ENCODE measurements at regions not wholly inside any gene's neighbourhood (a gene's known extent, or its start where the extent isn't known, plus 50 kb on each side); places are given as distances from the start of the nearest gene placed in this dataset.

DNA sequence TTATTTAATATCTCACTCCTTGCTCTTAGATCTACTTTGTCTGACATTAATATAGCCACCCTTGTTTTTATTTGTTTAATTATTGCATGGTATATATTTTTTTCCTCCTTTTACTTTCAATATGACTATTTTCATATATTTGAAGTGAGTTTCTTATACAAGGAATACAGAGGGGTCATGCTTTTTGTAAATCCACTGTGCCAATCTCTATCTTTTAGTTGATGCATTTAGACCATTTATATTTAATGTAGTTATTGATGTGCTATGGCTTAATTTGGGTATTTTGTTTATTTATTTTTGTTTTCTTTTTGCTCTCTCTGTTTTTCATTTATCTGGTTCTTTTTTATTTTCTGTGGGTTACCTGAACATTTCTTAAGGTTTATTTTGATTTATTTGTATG lies 750.6 kb downstream of the TMEM182 start:
- TF ChIP-seq, protein P1, sequence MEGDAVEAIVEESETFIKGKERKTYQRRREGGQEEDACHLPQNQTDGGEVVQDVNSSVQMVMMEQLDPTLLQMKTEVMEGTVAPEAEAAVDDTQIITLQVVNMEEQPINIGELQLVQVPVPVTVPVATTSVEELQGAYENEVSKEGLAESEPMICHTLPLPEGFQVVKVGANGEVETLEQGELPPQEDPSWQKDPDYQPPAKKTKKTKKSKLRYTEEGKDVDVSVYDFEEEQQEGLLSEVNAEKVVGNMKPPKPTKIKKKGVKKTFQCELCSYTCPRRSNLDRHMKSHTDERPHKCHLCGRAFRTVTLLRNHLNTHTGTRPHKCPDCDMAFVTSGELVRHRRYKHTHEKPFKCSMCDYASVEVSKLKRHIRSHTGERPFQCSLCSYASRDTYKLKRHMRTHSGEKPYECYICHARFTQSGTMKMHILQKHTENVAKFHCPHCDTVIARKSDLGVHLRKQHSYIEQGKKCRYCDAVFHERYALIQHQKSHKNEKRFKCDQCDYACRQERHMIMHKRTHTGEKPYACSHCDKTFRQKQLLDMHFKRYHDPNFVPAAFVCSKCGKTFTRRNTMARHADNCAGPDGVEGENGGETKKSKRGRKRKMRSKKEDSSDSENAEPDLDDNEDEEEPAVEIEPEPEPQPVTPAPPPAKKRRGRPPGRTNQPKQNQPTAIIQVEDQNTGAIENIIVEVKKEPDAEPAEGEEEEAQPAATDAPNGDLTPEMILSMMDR (conservative IDR thresholded peaks at IDR 0.05): no peak
- Mint-ChIP-seq H3K27me3 (ENCODE audit: low read depth) (no peaks in the 10 kb centered on the region), H3K4me1 (no peaks in the 10 kb centered on the region), H3K4me3 (no peak overlapping the region), H3K9me3 (peaks cover 3% of the 10 kb centered on the region), H3K27ac (ENCODE audit: unreplicated experiment) (no peak overlapping the region), H3K36me3 (ENCODE audit: low read depth) (no peaks in the 10 kb centered on the region)
- no peak for DNase-seq (ENCODE audit: low read depth, low spot score)

DNA sequence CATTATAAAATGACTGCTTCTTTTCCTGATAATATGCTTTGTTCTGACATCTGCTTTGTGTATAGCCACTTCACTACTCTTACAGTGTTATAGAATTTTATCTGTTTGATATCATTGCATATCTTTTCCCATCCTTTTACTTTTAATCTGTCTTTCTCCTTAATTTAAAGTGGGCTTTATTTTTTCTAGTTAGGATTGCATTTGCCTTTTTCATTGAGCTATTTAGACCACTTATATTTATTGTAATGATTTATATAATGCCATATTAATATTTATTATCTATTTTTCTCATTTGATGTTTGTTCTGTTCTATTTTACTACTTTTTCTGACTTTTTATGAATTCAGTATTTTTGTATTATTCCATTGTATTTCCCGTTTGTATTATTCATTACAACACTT lies 758.7 kb downstream of the TMEM182 start:
- no peaks in the 10 kb centered on the region for H3K36me3 Mint-ChIP-seq (ENCODE audit: low read depth)
- H3K4me3 Mint-ChIP-seq: no peak overlapping the region
- H3K27me3 Mint-ChIP-seq (ENCODE audit: low read depth): no peaks in the 10 kb centered on the region
- H3K9me3 Mint-ChIP-seq: peaks cover 2% of the 10 kb centered on the region
- TF ChIP-seq, protein P1 (conservative IDR thresholded peaks at IDR 0.05): no peak
- DNase-seq (ENCODE audit: low read depth, low spot score): no peak
- H3K4me1 Mint-ChIP-seq: peaks cover 12% of the 10 kb centered on the region
- no peak overlapping the region for H3K27ac Mint-ChIP-seq (ENCODE audit: unreplicated experiment)

DNA sequence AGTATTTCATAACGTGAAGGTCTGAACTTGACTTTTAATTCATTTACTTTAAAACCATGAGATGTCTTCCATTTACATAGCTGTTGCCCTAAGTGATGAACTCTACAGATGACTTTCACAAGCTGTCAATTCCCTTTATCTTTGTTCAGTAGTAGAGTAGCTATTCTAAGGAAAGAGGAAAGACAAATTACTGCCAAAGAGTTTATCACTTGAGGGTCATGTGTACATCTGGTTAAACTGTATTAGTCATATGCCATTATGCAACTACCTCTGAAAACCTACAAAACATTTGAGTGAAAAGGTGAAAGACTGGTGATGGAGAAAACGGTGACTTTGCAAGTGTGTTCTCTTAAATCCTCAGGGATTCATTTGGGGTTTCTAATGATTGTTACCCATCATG lies 763.9 kb downstream of the TMEM182 start:
- Mint-ChIP-seq H3K4me3 (no peak overlapping the region), H3K9me3 (peaks cover 2% of the 10 kb centered on the region), H3K4me1 (peaks cover 34% of the 10 kb centered on the region), H3K36me3 (ENCODE audit: low read depth) (no peaks in the 10 kb centered on the region), H3K27ac (ENCODE audit: unreplicated experiment) (no peak overlapping the region), H3K27me3 (ENCODE audit: low read depth) (no peaks in the 10 kb centered on the region)
- no peak for DNase-seq (ENCODE audit: low read depth, low spot score)
- TF ChIP-seq, protein P1 (conservative IDR thresholded peaks at IDR 0.05): no peak

DNA sequence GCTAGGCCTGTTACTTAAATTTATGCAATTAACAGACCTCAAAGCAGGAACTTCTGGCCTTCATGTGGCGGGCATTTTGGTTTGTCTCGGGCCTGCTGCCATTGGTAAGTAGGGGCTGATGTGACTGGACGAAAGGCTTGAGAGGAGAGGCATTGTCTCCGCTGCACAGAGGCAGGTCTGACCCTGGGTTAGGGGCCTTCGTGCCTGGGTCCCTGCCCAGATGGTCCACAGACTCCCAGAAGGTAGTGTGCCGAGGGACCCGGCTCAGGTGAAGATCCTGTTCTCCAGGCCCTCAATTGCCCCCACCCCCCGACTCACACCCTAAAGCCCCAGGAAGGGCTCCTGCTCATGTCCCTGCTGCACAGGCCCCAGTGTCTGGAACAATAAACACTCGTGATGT lies 764.9 kb downstream of the TMEM182 start:
- Mint-ChIP-seq H3K27me3 (ENCODE audit: low read depth) (no peaks in the 10 kb centered on the region), H3K36me3 (ENCODE audit: low read depth) (no peaks in the 10 kb centered on the region), H3K4me3 (no peak overlapping the region), H3K27ac (ENCODE audit: unreplicated experiment) (no peak overlapping the region), H3K9me3 (peaks cover 2% of the 10 kb centered on the region), H3K4me1 (peaks cover 34% of the 10 kb centered on the region)
- TF ChIP-seq, protein P1 (conservative IDR thresholded peaks at IDR 0.05): no peak
- DNase-seq (ENCODE audit: low read depth, low spot score): no peak

DNA sequence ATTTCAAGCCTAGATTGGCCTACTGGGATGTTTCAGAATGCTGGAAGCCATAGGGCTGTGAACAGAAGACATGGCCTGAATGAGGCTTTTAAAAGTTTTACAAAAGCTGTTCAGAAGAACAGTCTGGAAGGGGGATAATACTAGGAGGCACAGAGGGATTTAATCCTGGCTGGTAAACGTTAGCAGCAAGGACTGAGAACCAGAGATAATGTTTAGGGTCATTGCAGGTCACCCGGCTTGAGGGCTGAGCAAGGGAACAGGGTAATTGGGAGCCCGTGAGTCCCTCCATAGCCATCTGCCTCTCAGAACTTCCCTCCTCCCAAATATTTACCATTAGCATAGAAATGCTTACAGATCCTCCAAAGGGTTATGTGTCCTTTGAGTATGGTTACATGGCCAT lies 765.4 kb downstream of the TMEM182 start:
- H3K9me3 Mint-ChIP-seq: peaks cover 2% of the 10 kb centered on the region
- H3K27ac Mint-ChIP-seq (ENCODE audit: unreplicated experiment): no peak overlapping the region
- H3K36me3 Mint-ChIP-seq (ENCODE audit: low read depth): no peaks in the 10 kb centered on the region
- DNase-seq (ENCODE audit: low read depth, low spot score): no peak
- H3K27me3 Mint-ChIP-seq (ENCODE audit: low read depth): no peaks in the 10 kb centered on the region
- TF ChIP-seq, protein P1 (conservative IDR thresholded peaks at IDR 0.05): no peak
- H3K4me1 Mint-ChIP-seq: peaks cover 34% of the 10 kb centered on the region
- no peak overlapping the region for H3K4me3 Mint-ChIP-seq
